Spinal cord (tissue), 9 donors: ENCODE measurements at regions not wholly inside any gene's neighbourhood (a gene's known extent, or its start where the extent isn't known, plus 50 kb on each side); places are given as distances from the start of the nearest gene placed in this dataset.

ENCODE experiments used
- DNase-seq, 6 donors: peaks; one replicate each; pipeline versions ENCODE4 v3.0.0 to v3.0.0-alpha.2; 2013 to 2015; ENCODE audit warnings: low spot score in 6 of 6, low read depth in 4 of 6
- H3K27ac ChIP-seq: one replicate; pipeline ENCODE4 v1.5.1; 2013; ENCODE audit warnings: low read depth, low read length, control low read depth
- H3K27me3 ChIP-seq: one replicate; pipeline ENCODE4 v1.6.1; 2013; ENCODE audit warnings: low read length; ENCODE audit not compliant: control insufficient read depth, insufficient read depth
- H3K36me3 ChIP-seq: one replicate; pipeline ENCODE4 v1.6.1; 2013; ENCODE audit warnings: low read length; ENCODE audit not compliant: control insufficient read depth, insufficient read depth
- H3K4me1 ChIP-seq: one replicate; pipeline ENCODE4 v1.6.1; 2013; ENCODE audit warnings: low read length; ENCODE audit not compliant: control insufficient read depth, insufficient read depth
- H3K4me3 ChIP-seq: one replicate; pipeline ENCODE4 v1.5.1; 2013; ENCODE audit warnings: low read depth, low read length, control low read depth
- H3K9me3 ChIP-seq: one replicate; pipeline ENCODE4 v1.6.1; 2013; ENCODE audit warnings: low read length; ENCODE audit not compliant: control insufficient read depth, insufficient read depth
- WGBS: methylation state at CpG from one replicate; pipeline ENCODE4 v1.1.5; 2013; ENCODE audit warnings: missing lambda C conversion rate; ENCODE audit not compliant: insufficient coverage; 5-methylcytosine and 5-hydroxymethylcytosine counted together
- donor health status: healthy.

DNA sequence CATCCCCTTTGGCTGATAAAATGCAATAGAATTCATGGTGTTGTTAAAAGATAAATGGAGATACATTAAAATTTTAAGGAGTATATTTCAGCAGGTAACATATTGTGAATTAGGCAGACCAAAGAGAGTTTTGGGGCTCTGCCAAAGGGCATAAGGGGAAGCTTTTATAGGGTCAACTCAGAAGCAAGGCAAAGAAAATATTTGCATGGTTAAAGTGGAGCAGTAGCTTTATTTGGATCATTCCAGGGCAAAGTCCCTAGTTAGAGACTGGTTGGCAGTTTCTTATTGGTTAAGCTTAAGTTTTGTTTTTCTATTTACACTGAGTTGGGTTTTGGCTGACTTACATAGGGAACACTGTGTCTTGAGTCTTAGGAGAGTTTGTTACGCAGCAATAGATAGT is 75.1 kb upstream of the CA10 start:
- Histone ChIP-seq H3K36me3 (no peaks in the 10 kb centered on the region), H3K9me3 (no peaks in the 10 kb centered on the region), H3K4me3 (no peak overlapping the region), H3K27ac (no peak overlapping the region), H3K27me3 (no peaks in the 10 kb centered on the region), H3K4me1 (no peaks in the 10 kb centered on the region)
- no peak for DNase-seq
- WGBS, result no CpG with 5 or more reads among the region's 1 CpG

GRCh38 chr17:52233176-52233575 is 74.7 kb upstream of the CA10 start:
- no peaks in the 10 kb centered on the region for H3K27me3 ChIP-seq

GRCh38 chr17:52228823-52229222 is 70.3 kb upstream of the CA10 start:
- H3K9me3 ChIP-seq, result no peaks in the 10 kb centered on the region
- no peaks in the 10 kb centered on the region for H3K4me1 ChIP-seq
- H3K36me3 ChIP-seq, result no peaks in the 10 kb centered on the region
- H3K27me3 ChIP-seq, result no peaks in the 10 kb centered on the region
- no peak overlapping the region for H3K4me3 ChIP-seq
- DNase-seq, result peak in 2 of 6 donors; percentile 17 to 64
- H3K27ac ChIP-seq, result no peak overlapping the region
- whole genome bisulfite sequencing, result 43% methylated on average over 3 of the region's 3 CpGs

More at GRCh38 chr17:52233176-52233575, 74.7 kb upstream of the CA10 start:
- H3K36me3 ChIP-seq, result no peaks in the 10 kb centered on the region
- no peak for DNase-seq
- H3K4me3 ChIP-seq, result no peak overlapping the region
- no peaks in the 10 kb centered on the region for H3K9me3 ChIP-seq
- no peaks in the 10 kb centered on the region for H3K4me1 ChIP-seq
- H3K27ac ChIP-seq, result no peak overlapping the region

DNA sequence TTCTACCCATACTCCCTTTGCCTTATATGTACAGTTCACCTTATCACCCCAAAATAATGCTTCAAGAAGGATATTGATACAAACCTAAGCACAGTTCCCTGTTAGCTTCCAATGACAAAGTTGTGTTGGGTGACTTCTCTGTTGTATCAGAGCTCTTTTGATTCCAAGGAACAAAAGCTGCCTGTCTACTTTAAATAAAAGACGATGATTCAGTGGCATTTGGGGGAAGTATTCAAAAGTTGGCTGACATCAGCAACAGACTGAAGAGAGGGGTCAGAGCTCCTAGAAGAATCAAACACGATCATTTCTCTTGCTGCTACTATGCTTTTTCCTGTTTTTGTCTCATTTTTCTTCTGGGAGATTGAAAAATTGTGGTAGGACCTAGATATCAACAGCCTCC is 69.4 kb upstream of the CA10 start:
- H3K27me3 ChIP-seq, result no peaks in the 10 kb centered on the region
- H3K27ac ChIP-seq, result no peak overlapping the region
- H3K9me3 ChIP-seq, result no peaks in the 10 kb centered on the region
- 60% methylated on average over 1 of the region's 2 CpGs for WGBS
- no peaks in the 10 kb centered on the region for H3K4me1 ChIP-seq
- no peak for DNase-seq
- no peak overlapping the region for H3K4me3 ChIP-seq
- no peaks in the 10 kb centered on the region for H3K36me3 ChIP-seq

DNA sequence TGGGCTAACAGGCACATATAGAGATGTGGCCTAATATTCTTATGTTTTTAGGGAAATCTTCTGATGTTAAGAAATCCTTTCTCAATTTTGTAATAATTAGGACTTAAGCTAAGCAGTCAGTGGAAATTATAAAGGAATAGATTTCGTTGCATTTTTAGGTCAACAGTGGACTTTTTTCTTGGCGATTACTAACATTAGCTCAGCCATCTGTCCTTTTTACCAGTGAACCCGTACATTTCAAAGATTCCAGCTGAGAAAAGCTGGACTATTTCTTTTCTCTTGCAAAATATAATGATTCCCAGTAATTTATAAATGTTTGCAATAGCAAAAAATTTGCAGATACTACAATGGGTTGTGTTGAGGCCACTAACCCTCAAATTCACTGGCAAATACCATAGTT is 54.9 kb upstream of the CA10 start:
- DNase-seq, result no peak
- Histone ChIP-seq H3K4me3 (no peak overlapping the region), H3K36me3 (no peaks in the 10 kb centered on the region), H3K27ac (no peak overlapping the region), H3K4me1 (no peaks in the 10 kb centered on the region), H3K9me3 (no peaks in the 10 kb centered on the region), H3K27me3 (no peaks in the 10 kb centered on the region)
- WGBS, result no CpG with 5 or more reads among the region's 3 CpGs

DNA sequence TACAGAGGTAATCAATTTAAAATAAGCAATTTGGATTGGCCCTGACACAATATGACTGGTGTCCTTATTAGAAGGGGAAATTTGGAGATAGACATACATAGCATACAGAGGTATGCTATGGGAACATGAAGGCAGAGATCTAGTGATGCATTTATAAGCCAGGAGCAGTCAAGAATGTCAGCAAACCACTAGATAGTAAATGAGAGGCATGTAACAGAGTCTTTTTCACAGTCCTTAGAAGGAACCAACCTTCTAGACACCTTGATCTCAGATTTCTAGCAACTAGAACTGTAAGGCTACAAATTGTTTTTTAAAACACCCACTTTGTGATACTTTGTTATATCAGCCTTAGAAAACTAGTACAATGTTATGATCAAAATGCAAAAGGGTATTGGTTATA is 54.3 kb upstream of the CA10 start:
- no peak for DNase-seq
- Histone ChIP-seq H3K27me3 (no peaks in the 10 kb centered on the region), H3K9me3 (no peaks in the 10 kb centered on the region), H3K27ac (no peak overlapping the region), H3K4me1 (no peaks in the 10 kb centered on the region), H3K4me3 (no peak overlapping the region), H3K36me3 (no peaks in the 10 kb centered on the region)

- Histone ChIP-seq H3K4me1 (no peaks in the 10 kb centered on the region), H3K27me3 (no peaks in the 10 kb centered on the region), H3K4me3 (no peak overlapping the region), H3K9me3 (no peaks in the 10 kb centered on the region), H3K27ac (no peak overlapping the region), H3K36me3 (no peaks in the 10 kb centered on the region)
- DNase-seq, result no peak
Measured at GRCh38 chr17:52209507-52209906, 51.0 kb upstream of the CA10 start.
